GM10266 (cell line): ENCODE measurements at regions not wholly inside any gene's neighbourhood (a gene's known extent, or its start where the extent isn't known, plus 50 kb on each side); places are given as distances from the start of the nearest gene placed in this dataset.

Experiments
- DNase-seq: peaks from one replicate; pipeline ENCODE4 v3.0.0; 2012; ENCODE audit errors: extremely low spot score
- TF ChIP-seq, protein P1 (sequence below): IDR thresholded peaks from 2 replicates; pipeline ENCODE4 v1.5.1; 2012; ENCODE audit warnings: mild to moderate bottlenecking, low read depth; ENCODE audit not compliant: control insufficient read depth, insufficient read depth; ENCODE audit errors: missing control alignments

DNA sequence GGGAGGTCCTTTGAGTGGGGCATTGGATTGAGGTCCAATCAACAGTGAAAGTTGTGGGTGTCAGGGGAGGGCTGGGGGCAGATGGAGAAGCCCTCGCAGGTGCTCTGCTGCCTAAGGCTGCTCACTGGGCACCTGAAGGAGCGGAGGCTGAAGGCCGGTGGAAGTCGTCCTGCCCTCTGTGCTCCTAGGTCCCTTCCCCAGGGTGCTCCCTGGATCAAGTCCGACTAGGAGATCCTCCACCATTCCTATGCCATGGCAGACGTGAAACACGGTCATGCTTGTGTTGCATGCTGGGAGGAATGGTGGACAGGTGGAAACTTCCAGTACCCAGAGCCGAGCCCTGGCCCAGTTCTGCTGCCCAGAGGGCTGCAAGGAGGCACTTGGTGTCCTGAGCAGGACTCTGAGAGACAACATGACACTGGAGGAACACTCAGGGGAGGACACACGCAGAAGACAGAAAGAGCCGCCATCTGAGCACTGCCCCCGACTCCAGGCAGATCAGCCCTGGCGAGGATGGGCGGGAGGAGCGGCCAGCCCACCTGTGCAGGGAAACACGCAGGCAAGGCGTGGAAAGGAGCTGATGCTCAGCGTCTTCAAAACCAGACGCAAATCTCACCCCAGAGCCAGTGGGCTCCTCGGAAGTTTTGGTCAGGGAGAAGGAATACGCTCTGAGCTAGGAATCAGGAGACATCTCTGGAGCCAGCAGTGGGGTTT lies 786.8 kb downstream of the BRD1 start:
- TF ChIP-seq, protein P1, sequence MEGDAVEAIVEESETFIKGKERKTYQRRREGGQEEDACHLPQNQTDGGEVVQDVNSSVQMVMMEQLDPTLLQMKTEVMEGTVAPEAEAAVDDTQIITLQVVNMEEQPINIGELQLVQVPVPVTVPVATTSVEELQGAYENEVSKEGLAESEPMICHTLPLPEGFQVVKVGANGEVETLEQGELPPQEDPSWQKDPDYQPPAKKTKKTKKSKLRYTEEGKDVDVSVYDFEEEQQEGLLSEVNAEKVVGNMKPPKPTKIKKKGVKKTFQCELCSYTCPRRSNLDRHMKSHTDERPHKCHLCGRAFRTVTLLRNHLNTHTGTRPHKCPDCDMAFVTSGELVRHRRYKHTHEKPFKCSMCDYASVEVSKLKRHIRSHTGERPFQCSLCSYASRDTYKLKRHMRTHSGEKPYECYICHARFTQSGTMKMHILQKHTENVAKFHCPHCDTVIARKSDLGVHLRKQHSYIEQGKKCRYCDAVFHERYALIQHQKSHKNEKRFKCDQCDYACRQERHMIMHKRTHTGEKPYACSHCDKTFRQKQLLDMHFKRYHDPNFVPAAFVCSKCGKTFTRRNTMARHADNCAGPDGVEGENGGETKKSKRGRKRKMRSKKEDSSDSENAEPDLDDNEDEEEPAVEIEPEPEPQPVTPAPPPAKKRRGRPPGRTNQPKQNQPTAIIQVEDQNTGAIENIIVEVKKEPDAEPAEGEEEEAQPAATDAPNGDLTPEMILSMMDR = no peak
- DNase-seq = no peak

DNA sequence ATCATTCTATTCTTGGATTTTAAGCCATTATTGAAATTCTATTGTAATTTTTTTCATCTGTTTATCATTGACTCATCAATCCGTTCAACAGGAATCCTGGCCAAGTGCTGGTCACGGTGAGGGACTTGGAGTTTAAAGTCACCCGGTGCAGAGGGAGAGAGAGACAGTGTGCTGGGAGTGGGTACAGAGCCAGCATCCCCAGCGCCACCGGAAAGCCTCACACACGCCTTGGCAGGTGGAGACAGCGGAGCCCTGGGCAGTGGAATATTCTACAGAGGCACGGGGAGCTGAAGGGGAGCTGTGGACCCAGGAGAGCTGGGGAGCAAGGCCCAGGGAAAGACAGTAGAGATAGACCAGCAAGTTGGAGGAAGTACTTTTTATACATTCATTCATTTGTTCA lies 787.6 kb downstream of the BRD1 start:
- TF ChIP-seq, protein P1 = no peak
- no peak for DNase-seq

DNA sequence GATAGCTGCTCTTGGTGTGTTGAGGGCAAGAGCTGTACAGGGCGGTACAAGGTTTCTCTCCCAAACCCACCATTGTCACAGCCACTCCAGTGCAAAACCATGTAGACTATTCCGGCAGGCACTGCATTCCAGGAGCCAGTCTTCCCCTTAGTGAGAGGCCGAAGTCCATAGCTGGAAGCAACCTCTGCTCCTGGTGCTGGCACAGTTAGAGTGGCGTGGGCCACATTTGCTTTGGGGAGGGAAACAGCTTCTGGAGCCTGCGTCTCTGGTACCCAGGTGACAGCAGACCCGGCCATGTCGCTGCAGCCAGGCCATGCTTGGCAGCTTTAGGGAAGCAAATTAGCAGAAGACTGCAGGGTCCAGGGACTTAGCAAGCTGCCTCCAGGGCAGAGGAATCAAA lies 788.0 kb downstream of the BRD1 start:
- DNase-seq = no peak
- TF ChIP-seq, protein P1 = no peak

DNA sequence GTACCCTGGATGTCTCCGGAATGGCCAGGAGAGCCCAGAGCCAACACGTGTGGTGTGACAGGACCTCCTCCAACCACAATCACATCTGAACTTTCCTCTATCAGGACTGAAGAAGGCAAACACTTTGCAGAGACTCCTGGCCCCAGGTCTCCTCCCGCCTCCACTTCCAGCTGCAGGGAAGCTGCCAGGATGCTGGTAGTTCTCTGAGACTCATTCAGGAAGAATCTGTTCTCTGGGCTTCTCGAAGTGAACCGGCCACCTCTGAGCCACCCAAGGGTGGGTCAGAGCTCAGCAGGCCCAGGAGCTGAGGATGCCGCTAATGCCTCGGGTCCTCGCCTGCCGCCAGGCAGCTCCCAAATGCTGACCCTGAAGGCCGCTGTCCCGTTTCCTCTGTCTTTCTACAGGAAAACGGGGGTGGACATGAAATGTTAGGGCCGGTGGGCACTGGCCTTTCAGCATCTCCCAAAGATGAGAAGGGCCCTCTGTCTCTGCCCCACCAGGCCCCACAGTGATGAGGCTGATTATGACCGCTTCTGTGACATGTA lies 789.9 kb downstream of the BRD1 start:
- DNase-seq = no peak
- TF ChIP-seq, protein P1 = no peak

DNA sequence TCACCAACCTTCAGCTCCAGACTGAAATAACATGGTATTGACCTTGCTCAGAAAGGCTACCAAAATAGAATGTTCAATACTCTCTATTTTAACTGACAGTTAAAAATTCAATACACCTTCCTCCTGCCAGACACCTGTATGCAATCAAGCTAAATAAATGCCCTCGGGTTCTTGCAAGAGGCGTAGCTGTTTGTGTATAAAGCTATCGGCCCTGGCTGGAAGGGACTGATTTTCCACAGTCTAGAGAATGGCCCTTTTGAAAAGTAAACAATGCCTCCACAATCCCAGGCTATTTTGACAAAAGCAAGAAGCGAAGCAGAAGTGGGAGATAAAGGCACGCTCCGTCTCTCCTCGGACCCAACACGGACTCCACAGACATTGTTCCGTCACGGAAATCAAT lies 791.2 kb downstream of the BRD1 start:
- DNase-seq = no peak
- TF ChIP-seq, protein P1 = no peak

DNA sequence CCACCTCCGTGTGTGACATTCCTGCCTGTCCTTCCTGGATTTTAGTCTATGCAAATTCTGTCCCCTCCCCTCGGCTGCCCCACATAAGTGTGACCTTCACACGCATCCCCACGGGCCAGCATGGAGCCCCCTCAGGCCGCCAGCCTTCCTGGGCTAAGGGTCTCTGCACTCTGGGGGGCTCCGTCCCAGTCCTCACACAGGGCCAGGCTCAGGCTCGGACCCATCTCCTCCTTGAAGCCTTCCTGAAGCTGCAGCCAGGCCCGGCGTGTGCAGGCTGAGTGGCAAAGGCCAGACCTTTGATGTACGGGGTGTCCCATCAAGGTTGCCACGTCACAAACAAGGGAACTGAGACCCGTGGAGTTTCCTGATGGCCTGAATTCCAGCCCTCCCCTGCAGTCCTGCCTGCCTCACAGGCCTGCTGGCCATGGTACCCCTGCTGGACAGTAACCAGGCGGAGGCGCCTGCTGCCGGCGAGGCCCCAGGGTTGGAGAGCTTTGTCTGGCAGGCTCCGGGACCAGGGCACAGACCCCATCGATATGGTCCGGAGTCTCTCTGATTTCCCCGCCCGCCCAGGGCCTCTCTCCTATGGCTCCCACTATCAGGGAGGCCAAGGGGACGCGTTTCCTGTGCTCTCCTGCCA lies 791.7 kb downstream of the BRD1 start:
- TF ChIP-seq, protein P1 = no peak
- DNase-seq = no peak
